ENCODE measurements at regions not wholly inside any gene's neighbourhood (a gene's known extent, or its start where the extent isn't known, plus 50 kb on each side); places are given as distances from the start of the nearest gene placed in this dataset.

- H3K4me1 Mint-ChIP-seq: no peaks in the 10 kb centered on the region
- no peak overlapping the region for H3K4me3 Mint-ChIP-seq
- no peaks in the 10 kb centered on the region for H3K36me3 Mint-ChIP-seq
- DNase-seq (ENCODE audit: low spot score in 2 of 2, unreplicated experiment in 2 of 2): no peak
- TF ChIP-seq CTCF (IDR thresholded peaks at IDR 0.05; ENCODE audit: unreplicated experiment): no peak
- peaks cover 14% of the 10 kb centered on the region for H3K27me3 Mint-ChIP-seq (ENCODE audit: low read depth)
- H3K27ac Mint-ChIP-seq: no peak overlapping the region
- H3K9me3 Mint-ChIP-seq: peaks cover 15% of the 10 kb centered on the region
Measured at GRCh38 chr5:6236170-6236793, 142.1 kb downstream of the MED10 start.

- H3K9me3 Mint-ChIP-seq: peaks cover 11% of the 10 kb centered on the region
- H3K27me3 Mint-ChIP-seq (ENCODE audit: low read depth): peaks cover 18% of the 10 kb centered on the region
- H3K4me1 Mint-ChIP-seq: no peaks in the 10 kb centered on the region
- no peak for DNase-seq (ENCODE audit: low spot score in 2 of 2, unreplicated experiment in 2 of 2)
- TF ChIP-seq CTCF (IDR thresholded peaks at IDR 0.05; ENCODE audit: unreplicated experiment): no peak
- no peak overlapping the region for H3K4me3 Mint-ChIP-seq
- no peak overlapping the region for H3K27ac Mint-ChIP-seq
- H3K36me3 Mint-ChIP-seq: no peaks in the 10 kb centered on the region
Measured at GRCh38 chr5:6235726-6236125, 142.6 kb downstream of the MED10 start.

GRCh38 chr5:6228257-6229250 lies 149.8 kb downstream of the MED10 start:
- no peaks in the 10 kb centered on the region for H3K36me3 Mint-ChIP-seq
- H3K4me1 Mint-ChIP-seq: no peaks in the 10 kb centered on the region
- peaks cover 52% of the 10 kb centered on the region for H3K27me3 Mint-ChIP-seq (ENCODE audit: low read depth)
- H3K27ac Mint-ChIP-seq: no peak overlapping the region
- no peak for TF ChIP-seq CTCF (IDR thresholded peaks at IDR 0.05; ENCODE audit: unreplicated experiment)
- DNase-seq (ENCODE audit: low spot score in 2 of 2, unreplicated experiment in 2 of 2): no peak
- peaks cover 7% of the 10 kb centered on the region for H3K9me3 Mint-ChIP-seq
- H3K4me3 Mint-ChIP-seq: no peak overlapping the region

- H3K4me3 Mint-ChIP-seq: no peak overlapping the region
- no peaks in the 10 kb centered on the region for H3K36me3 Mint-ChIP-seq
- TF ChIP-seq CTCF (IDR thresholded peaks at IDR 0.05; ENCODE audit: unreplicated experiment): no peak
- H3K27me3 Mint-ChIP-seq (ENCODE audit: low read depth): peaks cover 32% of the 10 kb centered on the region
- no peak for DNase-seq (ENCODE audit: low spot score in 2 of 2, unreplicated experiment in 2 of 2)
- no peaks in the 10 kb centered on the region for H3K4me1 Mint-ChIP-seq
- H3K9me3 Mint-ChIP-seq: peaks cover 12% of the 10 kb centered on the region
- no peak overlapping the region for H3K27ac Mint-ChIP-seq
Measured at GRCh38 chr5:6225121-6225607, 153.2 kb downstream of the MED10 start.

- Mint-ChIP-seq H3K27ac (no peak overlapping the region), H3K9me3 (peaks cover 12% of the 10 kb centered on the region), H3K36me3 (no peaks in the 10 kb centered on the region), H3K27me3 (ENCODE audit: low read depth) (peaks cover 27% of the 10 kb centered on the region), H3K4me3 (no peak overlapping the region), H3K4me1 (no peaks in the 10 kb centered on the region)
- no peak for DNase-seq (ENCODE audit: low spot score in 2 of 2, unreplicated experiment in 2 of 2)
- no peak for TF ChIP-seq CTCF (IDR thresholded peaks at IDR 0.05; ENCODE audit: unreplicated experiment)
Measured at GRCh38 chr5:6224406-6224805, 153.9 kb downstream of the MED10 start.

All from mesothelial cell of epicardium (in vitro differentiated cells).